Transverse colon (tissue), 4 donors: ENCODE measurements at regions not wholly inside any gene's neighbourhood (a gene's known extent, or its start where the extent isn't known, plus 50 kb on each side); places are given as distances from the start of the nearest gene placed in this dataset.

Experiments
- DNase-seq: peaks from one replicate; pipeline ENCODE4 v3.0.0-alpha.2; 2019
- H3K27ac ChIP-seq, 4 donors: fragments of 200-600 bp; sonication (generic); 2 replicates each; pipeline ENCODE4 v1.5.1; 2016 to 2018; ENCODE audit warnings: inconsistent platforms in 4 of 4
- H3K27me3 ChIP-seq: fragments of 200-600 bp; sonication (generic); 2 replicates; pipeline ENCODE4 v1.5.1; 2017; ENCODE audit warnings: inconsistent platforms
- H3K36me3 ChIP-seq, 4 donors: fragments of 200-600 bp; sonication (generic); 2 replicates each; pipeline ENCODE4 v1.5.1; 2017 to 2019; ENCODE audit warnings: inconsistent platforms in 4 of 4
- H3K4me1 ChIP-seq, 4 donors: fragments of 200-600 bp; sonication (generic); 2 replicates each; pipeline ENCODE4 v1.5.1; 2017 to 2020; ENCODE audit warnings: inconsistent platforms in 4 of 4
- H3K4me3 ChIP-seq, 4 donors: fragments of 200-600 bp; sonication (generic); 1 replicate in 1 of 4; 2 replicates in 3 of 4; pipeline versions ENCODE4 v1.5.1 to v1.6.1; 2017 to 2019; ENCODE audit warnings: inconsistent platforms in 4 of 4
- H3K9me3 ChIP-seq, 2 donors: fragments of 200-600 bp; sonication (generic); 2 replicates each; pipeline ENCODE4 v1.5.1; 2017 to 2019; ENCODE audit warnings: inconsistent platforms in 2 of 2
- EP300 ChIP-seq: sonication (generic); formaldehyde crosslinking; IDR thresholded peaks from one replicate; pipeline ENCODE4 v1.6.1; 2017; ENCODE audit warnings: antibody characterized with exemption, low read depth
- POLR2A ChIP-seq: fragments of 450-650 bp; IDR thresholded peaks from one replicate; pipeline ENCODE4 v1.6.1; 2016; ENCODE audit warnings: antibody characterized with exemption, mild to moderate bottlenecking, moderate library complexity
- POLR2AphosphoS5 ChIP-seq, 3 donors: sonication (generic); formaldehyde crosslinking; IDR thresholded peaks; one replicate each; pipeline ENCODE4 v1.6.1; 2016; ENCODE audit warnings: antibody characterized with exemption in 3 of 3
- WGBS, 2 donors: methylation state at CpG; one replicate each; pipeline ENCODE4 v1.1.5; 2018; ENCODE audit warnings: low coverage in 1 of 2; 5-methylcytosine and 5-hydroxymethylcytosine counted together
- in situ Hi-C, 4 donors: fragments of 200-750 bp; cut with MboI; loops; one replicate each; pipeline versions ENCODE4 v1.15.0 to v1.15.1; 2017; ENCODE audit warnings: low sequenced_read_pairs in 3 of 4, low pct_ligation_motif_present in 1 of 4, low pct_unique_long_range_greater_than_20kb in 1 of 4
- intact Hi-C: fragments of 100-400 bp; cut with DNase I; formaldehyde crosslinking; loops from one replicate; pipeline ENCODE4 v1.15.1; 2023; ENCODE audit warnings: low total_unique reads
- TF ChIP-seq, protein P1 (sequence below), 5 experiments: fragments of 200-600 bp in 3 of 5; fragments of 450-650 bp in 2 of 5; sonication (generic) in 3 of 5; IDR thresholded peaks; 1 replicate in 2 of 5; 2 replicates in 3 of 5; pipeline ENCODE4 v1.5.1; 2016 to 2017; ENCODE audit warnings: antibody characterized with exemption in 5 of 5, inconsistent platforms in 3 of 5, mild to moderate bottlenecking in 2 of 5, moderate library complexity in 1 of 5

DNA sequence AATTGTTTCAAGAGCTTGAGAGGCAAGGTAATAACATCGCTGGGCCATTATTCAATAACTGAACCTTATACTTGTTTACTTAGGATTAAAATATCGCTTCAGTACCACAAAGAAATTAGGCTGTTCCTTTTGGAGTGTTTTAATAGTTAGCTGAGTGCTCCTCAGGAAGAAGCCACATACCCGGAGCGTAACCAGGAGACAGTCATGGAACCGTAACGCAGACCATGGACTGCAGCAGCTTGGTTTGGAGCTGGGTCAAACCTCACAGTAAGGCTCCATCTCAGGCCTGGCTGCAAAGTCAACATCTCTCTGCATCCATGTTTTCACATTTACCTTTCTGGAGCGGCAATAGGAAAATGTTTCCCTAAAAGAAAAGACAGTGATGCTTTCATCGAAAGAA, 599.0 kb downstream of the TNS3 start:
- no peaks in the 10 kb centered on the region for H3K36me3 ChIP-seq
- TF ChIP-seq POLR2AphosphoS5 (IDR thresholded peaks at IDR 0.05), result no peak
- TF ChIP-seq, protein P1, sequence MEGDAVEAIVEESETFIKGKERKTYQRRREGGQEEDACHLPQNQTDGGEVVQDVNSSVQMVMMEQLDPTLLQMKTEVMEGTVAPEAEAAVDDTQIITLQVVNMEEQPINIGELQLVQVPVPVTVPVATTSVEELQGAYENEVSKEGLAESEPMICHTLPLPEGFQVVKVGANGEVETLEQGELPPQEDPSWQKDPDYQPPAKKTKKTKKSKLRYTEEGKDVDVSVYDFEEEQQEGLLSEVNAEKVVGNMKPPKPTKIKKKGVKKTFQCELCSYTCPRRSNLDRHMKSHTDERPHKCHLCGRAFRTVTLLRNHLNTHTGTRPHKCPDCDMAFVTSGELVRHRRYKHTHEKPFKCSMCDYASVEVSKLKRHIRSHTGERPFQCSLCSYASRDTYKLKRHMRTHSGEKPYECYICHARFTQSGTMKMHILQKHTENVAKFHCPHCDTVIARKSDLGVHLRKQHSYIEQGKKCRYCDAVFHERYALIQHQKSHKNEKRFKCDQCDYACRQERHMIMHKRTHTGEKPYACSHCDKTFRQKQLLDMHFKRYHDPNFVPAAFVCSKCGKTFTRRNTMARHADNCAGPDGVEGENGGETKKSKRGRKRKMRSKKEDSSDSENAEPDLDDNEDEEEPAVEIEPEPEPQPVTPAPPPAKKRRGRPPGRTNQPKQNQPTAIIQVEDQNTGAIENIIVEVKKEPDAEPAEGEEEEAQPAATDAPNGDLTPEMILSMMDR (IDR thresholded peaks at IDR 0.05), result no peak
- no peak for TF ChIP-seq EP300
- TF ChIP-seq POLR2A, result no peak
- no peaks in the 10 kb centered on the region for H3K27me3 ChIP-seq
- H3K9me3 ChIP-seq, result no peaks in the 10 kb centered on the region
- no peak overlapping the region for H3K4me3 ChIP-seq
- in situ Hi-C loops, result no loop called here
- WGBS, 2 donors, result 79 to 98% methylated on average over 7 to 8 of the region's 8 CpGs
- no peak overlapping the region for H3K27ac ChIP-seq
- no peak for DNase-seq
- H3K4me1 ChIP-seq, result no peaks in the 10 kb centered on the region
- intact Hi-C loops, result no loop called here

- 83 to 87% methylated on average over 1 of the region's 1 CpG for WGBS, 2 donors
- in situ Hi-C loops, result no loop called here
- intact Hi-C loops, result no loop called here
- H3K36me3 ChIP-seq, result no peaks in the 10 kb centered on the region
- no peak overlapping the region for H3K4me3 ChIP-seq
- no peaks in the 10 kb centered on the region for H3K27me3 ChIP-seq
- H3K9me3 ChIP-seq, result no peaks in the 10 kb centered on the region
- H3K4me1 ChIP-seq, result no peaks in the 10 kb centered on the region
- DNase-seq, result no peak
- no peak overlapping the region for H3K27ac ChIP-seq
- no peak for TF ChIP-seq POLR2AphosphoS5 (IDR thresholded peaks at IDR 0.05)
Measured at GRCh38 chr7:46979439-46979838, 602.5 kb downstream of the TNS3 start.

DNA sequence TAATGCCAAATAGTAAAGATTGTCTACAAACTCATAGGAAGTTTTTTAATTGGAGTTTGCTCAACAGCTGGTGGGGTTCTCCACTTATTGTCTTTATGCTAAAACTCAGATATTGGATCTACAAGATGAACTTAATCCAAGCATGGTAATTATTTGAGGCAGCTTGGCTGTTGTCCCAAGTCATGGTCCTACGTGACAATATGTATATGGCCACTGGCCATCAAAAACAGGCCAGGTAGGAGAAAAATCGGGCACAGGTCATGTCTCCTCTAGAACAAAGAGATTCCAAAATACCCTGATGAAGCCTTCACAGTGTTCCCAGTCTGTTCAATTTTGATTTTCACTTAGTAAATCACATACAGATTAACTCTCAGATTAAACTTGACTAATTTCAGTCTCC, 606.4 kb downstream of the TNS3 start:
- no peak overlapping the region for H3K27ac ChIP-seq

GRCh38 chr7:46972205-46972604, 609.7 kb downstream of the TNS3 start:
- 75 to 78% methylated on average over 2 to 3 of the region's 3 CpGs for WGBS, 2 donors
- no peaks in the 10 kb centered on the region for H3K9me3 ChIP-seq
- intact Hi-C loops, result no loop called here
- peaks cover 0 to 5% (median 0%) of the 10 kb centered on the region in 4 donors for H3K4me1 ChIP-seq
- no peak overlapping the region for H3K27ac ChIP-seq
- H3K27me3 ChIP-seq, result no peaks in the 10 kb centered on the region
- no peak for DNase-seq
- no peaks in the 10 kb centered on the region for H3K36me3 ChIP-seq
- TF ChIP-seq POLR2A (no peak), POLR2AphosphoS5 (IDR thresholded peaks at IDR 0.05) (no peak), EP300 (no peak)
- TF ChIP-seq, protein P1 (IDR thresholded peaks at IDR 0.05), result no peak
- no peak overlapping the region for H3K4me3 ChIP-seq
- in situ Hi-C loops, result no loop called here

More for the DNA sequence above, 606.4 kb downstream of the TNS3 start:
- no peak overlapping the region for H3K4me3 ChIP-seq
- intact Hi-C loops (no loop called here), in situ Hi-C loops (no loop called here)
- H3K4me1 ChIP-seq, result peaks cover 0 to under 1% (median 0%) of the 10 kb centered on the region in 4 donors
- H3K27me3 ChIP-seq, result no peaks in the 10 kb centered on the region
- no peak for TF ChIP-seq POLR2AphosphoS5 (IDR thresholded peaks at IDR 0.05)
- no peak for TF ChIP-seq POLR2A
- TF ChIP-seq, protein P1 (IDR thresholded peaks at IDR 0.05), result no peak
- no peak for TF ChIP-seq EP300
- WGBS, 2 donors, result 63 to 87% methylated on average over 2 of the region's 2 CpGs
- no peak for DNase-seq
- no peaks in the 10 kb centered on the region for H3K9me3 ChIP-seq
- no peaks in the 10 kb centered on the region for H3K36me3 ChIP-seq

GRCh38 chr7:46970476-46970875, 611.4 kb downstream of the TNS3 start:
- Histone ChIP-seq H3K9me3 (peaks cover 5 to 13% of the 10 kb centered on the region in 2 donors), H3K4me1 (peaks cover 0 to 5% (median 0%) of the 10 kb centered on the region in 4 donors), H3K36me3 (no peaks in the 10 kb centered on the region), H3K27ac (peak overlapping the region; percentile 77 to 84 (median 80)), H3K27me3 (no peaks in the 10 kb centered on the region), H3K4me3 (peak overlapping the region in 1 of 4 donors; percentile 34)
- intact Hi-C loops (no loop called here), in situ Hi-C loops (no loop called here)
- no peak for TF ChIP-seq POLR2A
- TF ChIP-seq, protein P1 (IDR thresholded peaks at IDR 0.05), result no peak
- TF ChIP-seq EP300, result no peak
- TF ChIP-seq POLR2AphosphoS5 (IDR thresholded peaks at IDR 0.05), result no peak
- WGBS, 2 donors, result 83 to 88% methylated on average over 1 of the region's 1 CpG
- DNase-seq, result no peak
